CD4-positive, alpha-beta T cell treated with Interleukin-1 beta for 1 hour (primary cell): ENCODE measurements at regions not wholly inside any gene's neighbourhood (a gene's known extent, or its start where the extent isn't known, plus 50 kb on each side); places are given as distances from the start of the nearest gene placed in this dataset.
"Not testable (repeated sequence)": the region's sequence is repeated elsewhere in the genome, so short reads cannot be mapped to it uniquely, and the experiment has no call there.

ENCODE experiments used
- DNase-seq, 2 donors: peaks; one replicate each; pipeline ENCODE4 v3.0.0-alpha.2; 2020 to 2022

DNA sequence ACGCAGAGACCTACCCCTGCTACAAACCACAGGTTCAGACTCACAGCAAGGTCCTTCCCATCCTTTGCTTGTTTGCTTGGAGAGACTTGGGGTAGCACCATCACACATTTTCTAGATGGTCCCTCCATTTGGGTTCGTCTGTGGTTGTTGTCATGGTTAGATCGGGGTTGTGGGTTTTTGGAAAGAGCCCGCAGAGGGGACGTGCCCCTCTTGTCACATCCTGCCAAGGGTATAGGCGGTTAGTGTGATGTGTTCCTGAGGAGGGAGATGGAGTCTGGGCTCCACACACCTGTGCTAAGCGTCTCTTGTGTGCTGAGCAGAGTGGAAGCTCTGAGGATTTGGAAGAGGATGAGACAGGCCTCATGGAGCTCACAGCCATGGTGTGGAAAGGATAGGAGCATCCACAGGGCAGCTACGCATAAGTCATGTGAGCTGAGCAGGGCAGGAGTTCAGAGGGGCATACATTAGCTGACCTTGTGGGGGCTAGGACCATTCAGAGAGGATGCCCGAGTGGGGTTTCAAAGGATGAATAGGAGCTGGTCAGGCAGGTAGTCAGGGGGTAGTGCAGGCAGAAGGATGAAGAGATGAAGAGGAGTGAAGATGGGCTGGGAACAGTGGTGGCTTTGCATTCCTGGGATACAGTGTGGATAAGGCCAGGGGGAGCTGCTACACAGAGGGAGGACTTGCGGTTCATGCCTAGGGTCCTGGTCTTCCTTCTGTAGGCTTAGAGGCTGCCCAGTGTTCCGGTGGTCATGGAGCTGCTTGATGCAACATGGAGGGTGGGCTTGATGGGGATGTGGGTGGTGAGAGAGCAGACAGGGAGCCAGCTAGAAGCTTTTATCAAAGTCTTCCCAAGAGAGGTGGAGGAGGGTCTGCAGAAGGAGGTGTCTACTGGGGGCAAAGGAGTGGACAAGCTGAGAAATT is 62.9 kb downstream of the ACKR3 start:
- DNase-seq = no peak

GRCh38 chr2:236633219-236633570 is 63.6 kb downstream of the ACKR3 start:
- DNase-seq = no peak

DNA sequence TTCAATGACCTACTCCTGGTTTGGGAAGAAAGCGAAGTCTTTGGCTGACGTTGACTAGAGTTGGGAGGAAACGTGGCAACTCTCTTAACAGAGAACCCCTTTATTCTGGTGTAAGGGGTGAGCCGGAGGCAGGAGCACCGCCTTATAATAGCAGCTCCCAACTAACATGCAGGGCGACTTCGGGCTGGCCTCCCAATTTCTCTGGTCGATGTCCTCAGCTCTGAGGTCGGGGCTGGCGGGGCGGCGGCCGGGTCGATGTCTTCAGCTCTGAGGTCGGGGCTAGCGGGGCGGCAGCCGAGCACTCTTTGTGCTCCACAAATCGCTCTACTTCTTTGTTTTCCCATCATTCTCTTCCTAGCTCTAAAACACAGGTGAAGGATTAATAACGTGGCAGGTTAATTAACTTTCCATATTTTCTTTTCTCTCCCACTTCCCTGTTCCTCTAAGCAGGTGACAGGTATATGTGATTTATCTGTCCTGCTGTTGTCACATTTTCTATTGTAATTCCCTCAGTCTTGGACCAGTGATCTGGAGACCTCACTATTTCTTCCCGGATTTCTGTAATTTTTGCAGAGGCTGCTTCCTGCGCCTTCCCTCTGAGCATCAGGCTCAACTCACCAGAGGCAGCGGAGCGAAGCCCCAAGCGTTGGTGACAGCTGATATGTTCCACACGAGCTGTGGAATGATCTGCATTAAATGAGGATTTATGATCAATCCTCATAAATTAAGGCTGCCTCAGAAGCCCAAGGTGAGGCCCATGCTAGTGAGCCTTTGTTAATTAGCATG is 64.3 kb downstream of the ACKR3 start:
- DNase-seq = no peak

DNA sequence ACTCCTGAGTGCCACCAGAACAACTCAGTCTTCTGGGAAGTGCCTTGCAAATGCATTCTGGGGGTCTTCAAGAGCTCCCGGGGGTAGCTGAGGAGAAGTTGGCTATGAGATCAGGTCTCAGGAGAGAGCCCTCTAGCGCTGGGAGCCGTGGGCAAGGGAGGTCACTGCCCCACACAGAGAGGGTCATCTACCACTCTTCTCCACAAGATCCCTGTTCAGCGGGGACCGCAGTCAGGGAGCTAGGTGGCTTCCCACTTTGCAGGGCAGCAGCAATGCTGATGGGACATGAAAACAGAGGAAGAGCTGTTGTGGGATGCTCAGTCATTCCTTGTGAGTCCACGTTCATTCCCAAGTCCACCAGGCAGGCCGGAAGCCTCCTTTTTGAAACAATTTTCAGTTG is 66.6 kb downstream of the ACKR3 start:
- DNase-seq = no peak

DNA sequence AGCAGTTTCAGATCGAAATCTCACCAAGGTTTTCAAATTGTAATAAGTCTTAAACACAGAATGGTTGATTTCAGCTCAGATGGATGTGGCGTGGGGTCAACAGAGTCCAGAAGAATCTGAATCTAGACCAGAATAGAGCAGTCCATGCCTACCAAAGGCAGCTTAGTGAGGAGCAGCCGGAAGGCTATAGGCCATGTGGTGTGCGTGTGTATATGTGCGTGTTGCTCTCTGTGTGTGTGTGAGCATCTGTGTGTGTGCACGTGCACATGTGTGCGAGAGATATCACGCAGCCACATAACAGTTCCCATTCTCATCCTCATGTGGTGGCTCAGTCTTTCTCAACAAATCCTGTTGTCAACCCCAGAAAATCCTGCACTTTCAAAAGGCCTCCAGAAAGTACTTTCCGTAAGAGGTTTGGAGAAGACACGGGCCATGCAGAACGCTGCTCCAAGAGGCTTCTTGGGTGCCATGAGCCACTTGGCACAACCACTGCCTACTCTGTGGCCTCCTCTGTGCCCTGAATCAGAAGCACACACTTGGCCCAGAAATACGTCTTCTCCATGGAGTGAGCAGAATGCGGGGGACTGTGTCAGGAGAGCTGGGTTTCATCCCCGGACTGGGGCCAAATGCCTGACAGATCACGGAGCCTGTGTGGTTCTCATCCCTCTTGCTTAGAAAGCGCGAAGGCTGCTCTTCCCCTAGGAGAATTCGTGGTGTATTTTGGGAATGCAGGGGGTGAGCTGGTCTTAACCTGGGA is 67.3 kb downstream of the ACKR3 start:
- no peak for DNase-seq

- DNase-seq = no peak
Observed at GRCh38 chr2:236637686-236638569, 68.3 kb downstream of the ACKR3 start.

DNA sequence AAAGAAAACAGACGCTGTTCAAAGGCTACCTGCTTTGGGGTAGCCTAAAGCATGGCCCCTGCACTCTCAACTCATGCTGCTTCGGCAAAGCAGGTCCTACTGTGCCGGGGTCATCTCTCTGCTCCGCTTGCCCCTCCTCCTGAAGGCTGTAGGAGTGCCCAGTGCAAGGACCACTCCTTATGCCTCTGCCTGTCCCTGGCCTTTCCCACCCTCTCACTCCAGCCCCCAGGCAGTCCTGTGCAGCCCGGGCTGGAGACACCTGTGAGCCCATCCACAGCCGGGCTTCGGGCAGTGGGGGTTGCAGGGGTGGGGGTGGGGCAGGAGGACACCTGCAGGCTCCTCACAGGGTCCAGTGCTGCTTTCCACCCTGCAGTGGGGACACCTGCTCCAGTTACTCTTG is 69.1 kb downstream of the ACKR3 start:
- no peak for DNase-seq

DNA sequence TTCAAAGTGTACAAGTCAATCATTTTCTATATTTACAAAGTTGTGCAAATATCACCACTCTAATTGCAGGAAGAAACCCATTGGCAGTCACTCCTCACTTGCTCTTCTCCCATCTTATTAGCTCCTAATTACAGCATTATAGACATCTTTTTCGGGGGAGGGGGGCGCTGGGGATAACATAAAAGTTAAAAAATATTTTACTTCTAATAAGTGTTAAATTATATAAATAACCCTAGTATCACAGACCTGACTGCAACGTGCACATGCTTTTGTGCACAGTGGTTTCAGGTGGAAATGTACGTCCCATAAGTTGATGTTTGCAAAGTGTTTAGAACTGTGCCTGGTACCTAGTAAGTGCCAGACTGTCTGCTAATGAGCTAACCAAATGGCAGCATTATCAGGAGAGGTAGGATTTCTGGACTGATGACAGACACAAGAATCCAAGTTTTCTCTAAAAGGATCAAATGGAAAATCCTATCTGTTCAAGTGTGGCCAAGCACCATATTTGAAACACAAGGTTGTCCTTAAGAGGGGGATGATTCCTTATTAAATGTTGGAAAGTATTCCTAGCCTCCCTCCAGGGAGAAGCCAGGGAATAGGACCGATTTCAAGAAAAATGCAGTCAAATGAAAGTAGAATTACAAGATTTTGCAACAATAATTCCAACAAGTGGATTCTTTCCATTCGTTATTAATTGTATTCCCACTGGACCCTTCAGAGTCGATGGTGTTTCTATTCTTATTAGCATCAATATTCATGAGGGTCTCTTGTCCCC is 70.0 kb downstream of the ACKR3 start:
- DNase-seq = no peak

GRCh38 chr2:236641051-236641726 is 71.6 kb downstream of the ACKR3 start:
- DNase-seq = no peak

- no peak for DNase-seq
Observed at GRCh38 chr2:236642125-236642524, 72.5 kb downstream of the ACKR3 start.

DNA sequence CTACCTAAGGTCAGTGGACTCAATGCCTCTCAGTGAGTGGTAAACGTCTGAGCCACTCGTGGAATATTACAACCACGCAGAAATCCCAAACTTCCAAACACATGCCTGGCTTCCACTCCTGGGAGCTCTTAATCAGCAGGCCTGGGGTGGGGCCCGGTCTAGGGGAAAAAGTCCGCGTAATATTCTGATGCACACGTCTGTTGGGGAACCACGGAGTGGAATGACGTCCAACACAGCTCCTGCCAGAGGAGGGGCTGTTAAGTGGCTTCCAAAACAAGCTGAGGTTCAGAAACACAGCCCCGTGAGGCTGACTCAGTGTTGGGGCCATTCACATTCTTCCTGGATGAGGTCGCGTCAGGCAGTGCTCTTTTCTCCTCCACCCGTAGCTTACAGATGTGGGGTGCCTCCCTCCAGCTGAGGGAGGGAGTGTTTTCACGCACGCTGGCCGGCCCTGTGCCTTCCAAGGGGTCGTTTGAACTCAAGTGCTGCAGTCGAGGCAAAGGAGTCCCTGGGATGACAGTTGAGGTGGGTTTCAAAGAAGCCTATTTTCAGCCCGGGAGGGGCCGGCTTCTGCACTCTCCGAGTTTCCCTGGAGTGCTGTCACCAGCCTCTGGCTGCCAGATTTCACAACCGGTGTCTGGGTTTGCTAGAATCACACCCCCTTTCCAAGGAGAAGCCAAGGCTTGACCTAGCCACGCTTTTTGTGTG is 73.1 kb downstream of the ACKR3 start:
- no peak for DNase-seq

GRCh38 chr2:236643480-236643879 is 73.9 kb downstream of the ACKR3 start:
- DNase-seq = no peak

DNA sequence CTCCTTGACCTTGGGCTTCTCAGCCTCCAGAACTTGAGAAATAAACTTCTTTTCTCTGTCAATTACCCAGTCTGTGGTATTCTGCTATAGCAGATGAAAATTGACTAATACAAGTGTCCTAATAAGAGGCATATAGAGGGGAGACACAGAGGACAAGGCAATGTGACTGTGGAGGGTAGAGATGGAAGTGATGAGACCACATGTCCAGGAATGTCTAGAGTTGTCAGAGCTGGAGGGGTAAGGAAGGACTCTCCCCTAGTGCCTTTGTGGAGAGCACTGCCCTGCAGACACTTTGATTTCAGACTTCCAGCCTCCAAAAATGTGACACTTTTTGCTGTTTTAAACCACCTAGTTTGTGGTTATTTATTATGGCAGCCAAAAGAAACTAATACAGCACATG is 74.4 kb downstream of the ACKR3 start:
- DNase-seq = no peak

DNA sequence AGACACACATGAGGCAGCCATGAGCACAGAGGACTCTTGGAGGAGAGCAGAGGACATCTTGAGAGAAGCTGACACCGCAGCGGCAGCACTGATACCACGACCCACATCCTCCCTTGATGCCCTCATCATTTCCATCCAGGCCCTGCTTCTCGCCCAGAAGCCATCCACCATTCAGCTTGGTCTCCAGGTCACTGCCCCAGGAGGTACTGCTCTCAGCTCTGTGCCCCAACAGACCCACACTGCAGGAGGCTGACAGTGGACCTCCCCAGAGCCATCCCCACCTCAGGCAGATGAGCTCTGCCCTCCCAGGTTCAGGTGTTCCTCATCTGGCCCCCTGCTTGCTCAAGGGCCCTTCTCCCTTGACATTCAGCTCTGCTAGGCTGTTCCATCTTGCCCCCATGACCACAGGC is 74.9 kb downstream of the ACKR3 start:
- no peak for DNase-seq

GRCh38 chr2:236645141-236645540 is 75.5 kb downstream of the ACKR3 start:
- DNase-seq = not testable (repeated sequence)

DNA sequence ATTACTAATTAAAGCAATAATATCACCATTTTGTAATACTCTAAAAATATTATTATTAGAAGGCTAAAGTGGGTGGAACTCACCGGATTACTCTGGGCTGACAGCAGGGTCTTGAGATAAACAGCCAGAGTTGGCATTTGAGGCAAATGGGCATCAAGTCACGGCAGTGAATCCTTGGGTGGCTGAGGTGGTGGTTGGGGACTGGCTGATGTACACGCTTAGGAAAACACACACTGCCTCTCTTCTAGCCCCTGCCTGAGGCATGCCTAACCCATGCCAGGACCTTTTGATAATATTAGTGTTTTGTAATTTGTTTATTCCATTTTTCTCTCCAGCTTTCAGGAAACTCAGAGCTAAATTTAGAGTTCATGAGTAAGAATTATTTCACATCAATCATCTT is 76.8 kb downstream of the ACKR3 start:
- no peak for DNase-seq

DNA sequence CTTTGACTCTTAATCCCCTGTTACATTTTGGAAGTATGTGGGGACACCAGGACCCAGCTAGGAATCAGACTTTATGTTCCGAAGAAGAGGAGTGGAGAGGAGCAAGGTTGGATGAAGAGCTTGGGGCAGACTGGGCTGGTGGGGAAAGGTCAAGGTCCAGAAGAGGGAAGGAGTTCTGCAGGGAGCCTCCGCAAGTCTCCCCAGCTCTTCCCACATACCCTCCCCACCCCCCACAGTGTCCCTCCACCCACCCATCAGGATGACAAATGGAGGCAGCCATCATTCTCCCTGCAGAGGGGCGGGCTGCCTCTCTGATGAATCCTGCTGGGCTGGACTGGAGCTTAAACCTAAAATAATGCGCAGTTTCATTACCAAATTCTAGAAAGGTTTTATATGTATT is 77.2 kb downstream of the ACKR3 start:
- DNase-seq = no peak

- DNase-seq = no peak
Observed at GRCh38 chr2:236647621-236648020, 78.0 kb downstream of the ACKR3 start.

DNA sequence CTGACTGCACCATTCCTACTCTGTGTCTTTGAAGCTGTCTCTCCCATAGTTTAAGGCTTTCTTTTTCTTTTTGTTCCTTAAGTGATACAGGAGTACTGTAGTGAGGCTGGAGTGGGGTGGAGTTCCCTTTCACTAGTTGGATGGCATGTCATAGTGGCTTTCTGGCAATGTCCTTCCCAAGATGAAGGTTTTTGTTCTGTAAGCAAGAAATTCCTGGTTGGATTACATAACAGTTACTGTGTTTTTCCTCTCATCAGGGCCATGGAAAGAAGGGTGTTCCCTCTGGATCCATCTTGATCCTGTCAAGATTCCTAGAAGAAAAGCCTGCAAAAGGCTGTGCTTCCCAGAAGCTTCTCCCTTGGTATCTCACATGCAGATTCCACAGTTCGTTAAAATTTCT is 84.2 kb downstream of the ACKR3 start:
- no peak for DNase-seq

DNA sequence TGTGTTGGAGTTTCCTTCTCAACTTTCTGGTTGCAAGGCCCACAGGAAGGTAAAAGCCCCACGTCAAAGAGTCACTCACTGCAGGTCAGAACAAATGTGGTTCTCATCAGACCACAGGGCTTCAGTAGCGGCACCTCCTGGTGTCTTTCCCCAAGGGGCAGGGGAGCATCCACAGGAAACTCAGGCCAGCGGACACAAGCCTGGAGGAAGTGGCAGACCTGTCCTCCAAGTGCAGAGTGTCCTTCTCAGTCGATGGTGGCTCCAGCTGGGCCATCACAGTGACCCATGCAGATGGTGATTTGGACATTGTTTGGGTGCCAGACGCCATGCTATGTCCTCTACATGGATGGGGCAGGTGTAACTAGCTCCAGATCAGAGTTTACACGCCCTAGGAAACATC is 84.9 kb downstream of the ACKR3 start:
- DNase-seq = no peak
